NT2/D1 (cell line): ENCODE measurements at regions not wholly inside any gene's neighbourhood (a gene's known extent, or its start where the extent isn't known, plus 50 kb on each side); places are given as distances from the start of the nearest gene placed in this dataset.
"Not testable (repeated sequence)": the region's sequence is repeated elsewhere in the genome, so short reads cannot be mapped to it uniquely, and the experiment has no call there.

Experiments
- DNase-seq: peaks from one replicate; pipeline ENCODE4 v3.0.0-alpha.2; 2011; ENCODE audit warnings: low read depth, low spot score
- H3K27me3 ChIP-seq: 2 replicates; pipeline ENCODE4 v1.6.0; 2011; ENCODE audit warnings: mild to moderate bottlenecking; ENCODE audit not compliant: insufficient read length, insufficient read depth
- H3K36me3 ChIP-seq: 2 replicates; pipeline ENCODE4 v1.6.1; 2011; ENCODE audit warnings: mild to moderate bottlenecking, low read length, mixed read lengths; ENCODE audit not compliant: insufficient read depth, insufficient read length
- H3K4me1 ChIP-seq: 2 replicates; pipeline ENCODE4 v1.5.1; 2011; ENCODE audit not compliant: insufficient read depth, insufficient read length
- H3K4me3 ChIP-seq: 2 replicates; pipeline ENCODE4 v1.5.1; 2011; ENCODE audit warnings: low read depth; ENCODE audit not compliant: insufficient read length
- H3K9ac ChIP-seq: 2 replicates; pipeline ENCODE4 v1.6.0; 2011; ENCODE audit warnings: low read depth; ENCODE audit not compliant: insufficient read length
- H3K9me3 ChIP-seq: 2 replicates; pipeline ENCODE4 v1.5.1; 2011; ENCODE audit warnings: mild to moderate bottlenecking, low read length; ENCODE audit not compliant: insufficient read depth
- SUZ12 ChIP-seq: IDR thresholded peaks from 2 replicates; pipeline ENCODE4 v1.6.1; 2011; ENCODE audit not compliant: insufficient read length, insufficient read depth; ENCODE audit errors: extremely low read depth
- YY1 ChIP-seq: IDR thresholded peaks from 2 replicates; pipeline ENCODE4 v1.6.1; 2011; ENCODE audit not compliant: insufficient read length, insufficient read depth
- ZNF274 ChIP-seq: IDR thresholded peaks from 2 replicates; pipeline ENCODE4 v1.6.1; 2011; ENCODE audit warnings: mild to moderate bottlenecking, low read depth, low read length

DNA sequence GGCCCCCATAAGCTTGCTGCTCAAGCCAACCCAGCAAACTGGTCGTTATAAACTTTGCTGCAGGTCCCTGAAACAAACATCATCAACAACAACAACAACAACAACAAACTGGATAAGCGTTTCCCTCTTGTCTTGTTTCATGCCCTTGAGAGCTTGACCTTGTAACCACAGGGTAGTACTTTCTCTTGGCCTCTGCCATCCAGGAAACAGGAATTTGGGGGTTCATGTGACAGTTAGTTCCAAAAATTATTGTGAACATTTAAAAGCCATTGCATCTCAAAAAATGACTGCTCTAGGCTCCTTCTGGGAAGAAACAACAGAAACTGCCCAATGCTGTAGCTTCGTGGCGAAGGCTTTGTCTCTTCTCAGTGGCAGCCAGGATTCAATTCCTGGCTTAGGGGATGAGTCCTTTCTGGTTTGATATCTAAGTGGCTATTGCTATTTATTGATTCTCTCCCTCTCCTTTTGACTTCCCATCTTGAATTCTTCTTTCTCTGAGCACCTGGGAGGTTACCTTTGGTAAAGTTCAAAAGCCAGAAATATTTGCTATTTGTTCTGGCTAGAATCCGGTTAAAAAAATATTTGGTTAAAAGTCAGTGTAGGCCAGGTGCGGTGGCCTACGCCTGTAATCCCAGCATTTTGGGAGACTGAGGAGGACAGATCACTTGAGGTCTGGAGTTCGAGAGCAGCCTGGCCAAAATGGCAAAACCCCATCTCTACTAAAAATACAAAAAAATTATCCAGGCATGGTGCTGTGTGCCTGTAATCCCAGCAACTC, 52.0 kb upstream of the CPM start:
- no peak for DNase-seq
- no peak overlapping the region for H3K4me3 ChIP-seq
- TF ChIP-seq SUZ12 (no peak), YY1 (no peak), ZNF274 (no peak)

DNA sequence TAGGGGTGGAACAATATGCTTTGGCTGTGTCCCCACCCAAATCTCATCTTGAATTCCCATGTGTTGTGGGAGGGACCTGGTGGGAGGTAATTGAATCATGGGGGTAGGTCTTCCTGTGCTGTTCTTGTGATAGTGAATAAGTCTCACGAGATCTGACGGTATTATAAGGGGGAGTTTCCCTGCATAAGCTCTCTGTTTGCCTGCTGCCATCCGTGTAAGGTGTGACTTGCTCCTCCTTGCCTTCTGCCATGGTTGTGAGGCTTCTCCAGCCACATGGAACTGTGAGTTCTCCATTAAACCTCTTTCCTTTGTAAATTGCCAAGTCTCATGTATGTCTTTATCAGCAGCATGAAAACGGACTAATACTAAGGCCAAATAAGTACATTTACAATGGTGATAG, 64.6 kb upstream of the CPM start:
- peaks cover 22% of the 10 kb centered on the region for H3K9me3 ChIP-seq
- not testable (repeated sequence) for H3K36me3 ChIP-seq, H3K4me3 ChIP-seq, H3K4me1 ChIP-seq, H3K27me3 ChIP-seq, H3K9ac ChIP-seq, DNase-seq

More for the DNA sequence above, 52.0 kb upstream of the CPM start:
- H3K36me3 ChIP-seq = no peaks in the 10 kb centered on the region
- H3K27me3 ChIP-seq = no peaks in the 10 kb centered on the region
- no peaks in the 10 kb centered on the region for H3K4me1 ChIP-seq
- H3K9ac ChIP-seq = no peak overlapping the region
- peaks cover 26% of the 10 kb centered on the region for H3K9me3 ChIP-seq

DNA sequence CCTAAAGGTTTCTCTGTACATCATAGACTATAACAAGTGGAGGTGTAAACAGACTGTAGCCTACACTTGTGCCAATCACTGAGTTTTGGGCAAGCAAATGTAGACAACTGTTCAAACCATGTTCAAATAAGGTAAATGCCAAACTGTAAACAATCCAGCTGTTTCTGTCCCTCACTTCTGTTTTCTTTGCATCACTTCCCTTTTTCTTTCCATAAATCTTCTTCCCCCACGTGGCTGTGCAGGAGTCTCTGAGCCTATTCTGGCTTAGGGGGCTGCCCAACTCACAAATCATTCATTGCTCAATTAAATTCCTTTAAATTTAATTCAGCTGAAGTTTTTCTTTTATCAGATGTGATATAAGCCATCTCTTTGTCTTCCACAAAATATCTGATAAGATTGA, 65.1 kb upstream of the CPM start:
- Histone ChIP-seq H3K9me3 (peaks cover 22% of the 10 kb centered on the region), H3K9ac (no peak overlapping the region), H3K36me3 (no peaks in the 10 kb centered on the region), H3K4me3 (no peak overlapping the region), H3K27me3 (no peaks in the 10 kb centered on the region), H3K4me1 (no peaks in the 10 kb centered on the region)
- no peak for TF ChIP-seq ZNF274
- no peak for TF ChIP-seq SUZ12
- TF ChIP-seq YY1 = no peak
- no peak for DNase-seq

DNA sequence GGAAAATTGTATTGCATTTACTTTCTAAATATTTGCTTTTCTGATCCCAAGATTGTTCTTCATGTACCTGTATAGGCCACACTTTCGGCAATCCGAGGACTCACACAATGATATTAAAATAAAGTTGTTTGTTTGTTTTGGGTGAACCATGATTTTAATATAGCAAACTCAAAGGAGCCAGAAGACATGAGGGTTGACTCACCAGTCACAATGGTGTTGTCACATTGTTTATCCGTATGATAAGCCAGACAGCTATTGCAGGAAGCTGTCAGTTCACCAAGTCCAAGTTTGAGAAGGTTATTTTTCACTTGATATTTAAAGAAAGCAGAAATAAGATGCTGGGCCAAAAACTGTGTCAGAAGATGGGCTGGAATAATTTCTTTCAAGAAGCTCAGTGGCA, 67.1 kb upstream of the CPM start:
- Histone ChIP-seq H3K4me3 (no peak overlapping the region), H3K9ac (no peak overlapping the region), H3K4me1 (no peaks in the 10 kb centered on the region), H3K27me3 (no peaks in the 10 kb centered on the region), H3K9me3 (peaks cover 24% of the 10 kb centered on the region), H3K36me3 (no peaks in the 10 kb centered on the region)
- no peak for DNase-seq
- TF ChIP-seq SUZ12 (no peak), YY1 (no peak), ZNF274 (no peak)

DNA sequence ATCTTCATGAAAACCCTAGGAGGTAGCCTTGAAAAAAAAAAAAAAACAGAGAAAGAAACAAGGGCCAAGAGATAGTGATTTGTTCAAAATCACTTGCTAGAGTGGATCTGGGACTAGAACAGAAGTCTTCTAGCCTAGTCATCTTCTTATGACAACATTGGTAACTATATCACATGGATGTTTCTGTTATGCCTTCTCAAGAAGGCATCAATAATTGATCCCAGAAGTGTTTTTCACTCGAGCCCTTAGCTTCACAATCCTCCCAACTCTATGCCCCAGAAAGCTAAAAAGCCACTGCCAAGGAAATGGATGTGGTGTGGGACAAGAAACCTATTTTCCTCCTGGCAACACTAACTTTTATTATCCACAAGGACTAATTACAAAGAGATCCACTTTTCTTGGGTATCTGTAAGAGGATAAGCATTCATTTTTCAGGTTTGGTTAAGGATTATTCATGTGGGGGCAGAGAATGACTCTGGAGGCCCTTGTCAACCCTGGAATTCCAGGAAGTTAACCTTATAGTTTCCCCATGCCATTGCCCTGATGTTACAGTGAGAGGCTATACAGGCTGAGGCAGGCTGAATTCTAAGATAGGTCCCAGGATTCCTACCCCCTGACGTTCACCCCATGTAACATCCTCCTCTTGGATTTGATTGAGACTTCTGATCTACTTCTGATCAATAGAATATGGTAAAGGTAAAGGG, 67.7 kb upstream of the CPM start:
- no peak overlapping the region for H3K4me3 ChIP-seq
- no peaks in the 10 kb centered on the region for H3K4me1 ChIP-seq
- no peak for TF ChIP-seq SUZ12
- TF ChIP-seq YY1 = no peak
- no peak for TF ChIP-seq ZNF274
- H3K9ac ChIP-seq = no peak overlapping the region
- H3K27me3 ChIP-seq = no peaks in the 10 kb centered on the region
- H3K36me3 ChIP-seq = no peaks in the 10 kb centered on the region
- H3K9me3 ChIP-seq = peaks cover 31% of the 10 kb centered on the region
- DNase-seq = no peak

DNA sequence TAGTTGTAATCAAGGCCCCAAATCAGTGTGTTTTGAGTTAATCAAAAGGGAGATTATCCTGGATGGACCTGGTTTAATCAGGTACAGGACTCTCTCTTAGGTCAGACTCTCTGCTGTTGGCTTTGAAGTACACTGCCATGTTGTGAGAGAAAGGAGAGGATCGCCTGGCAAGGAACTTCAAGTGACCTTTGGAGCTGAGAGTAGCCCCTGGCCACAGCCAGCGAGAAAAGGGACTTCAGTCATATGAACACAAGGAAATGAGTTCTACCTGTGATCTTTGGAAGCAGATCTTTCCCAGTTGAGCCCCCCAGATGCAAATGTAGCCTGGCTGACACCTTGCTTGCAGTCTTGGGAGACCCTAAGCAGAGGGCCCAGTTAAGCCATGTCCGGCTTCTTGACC, 68.3 kb upstream of the CPM start:
- no peaks in the 10 kb centered on the region for H3K36me3 ChIP-seq

DNA sequence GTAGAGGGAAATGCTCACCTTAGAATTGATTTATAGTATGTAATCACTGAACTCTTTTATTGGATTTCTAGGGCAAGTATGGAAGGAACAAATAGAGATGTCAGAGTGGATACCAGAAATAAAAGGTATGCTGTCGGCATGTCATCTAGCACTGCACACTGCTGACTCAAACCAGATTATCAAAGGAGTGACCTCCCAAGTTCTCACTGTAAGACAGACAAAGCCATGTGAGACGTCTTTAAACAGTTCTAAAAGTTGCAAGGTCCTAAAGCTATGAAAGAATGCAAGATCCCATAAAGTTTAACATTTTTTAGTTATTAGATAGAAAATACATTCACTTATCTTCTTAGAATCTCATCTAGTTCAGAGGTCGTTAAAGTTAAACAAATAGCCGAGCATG, 70.0 kb upstream of the CPM start:
- H3K4me3 ChIP-seq = no peak overlapping the region
- H3K27me3 ChIP-seq = no peaks in the 10 kb centered on the region
- no peak for TF ChIP-seq SUZ12
- no peak for TF ChIP-seq ZNF274
- TF ChIP-seq YY1 = no peak
- no peaks in the 10 kb centered on the region for H3K4me1 ChIP-seq
- DNase-seq = no peak
- no peak overlapping the region for H3K9ac ChIP-seq
- peaks cover 25% of the 10 kb centered on the region for H3K9me3 ChIP-seq
- H3K36me3 ChIP-seq = no peaks in the 10 kb centered on the region

More for the DNA sequence above, 68.3 kb upstream of the CPM start:
- no peaks in the 10 kb centered on the region for H3K27me3 ChIP-seq
- DNase-seq = no peak
- no peaks in the 10 kb centered on the region for H3K4me1 ChIP-seq
- no peak overlapping the region for H3K4me3 ChIP-seq
- no peak overlapping the region for H3K9ac ChIP-seq
- no peak for TF ChIP-seq SUZ12
- TF ChIP-seq YY1 = no peak
- TF ChIP-seq ZNF274 = no peak
- peaks cover 34% of the 10 kb centered on the region for H3K9me3 ChIP-seq
